AG04450 (cell line): ENCODE measurements at regions not wholly inside any gene's neighbourhood (a gene's known extent, or its start where the extent isn't known, plus 50 kb on each side); places are given as distances from the start of the nearest gene placed in this dataset.

ENCODE experiments used
- CTCF ChIA-PET: fragments of 300-600, 350-600 bp; formaldehyde crosslinking; extraction: SDS; loops from one replicate; lab custom pipeline; 2022; ENCODE audit warnings: antibody characterized with exemption, inconsistent platforms; lab: Charles Lee
- POLR2A ChIA-PET: fragments of 350-600 bp; formaldehyde crosslinking; extraction: SDS; loops from one replicate; lab custom pipeline; 2021; ENCODE audit warnings: antibody characterized with exemption, inconsistent platforms; lab: Yijun Ruan, JAX
- DNase-seq: peaks from one replicate; pipeline ENCODE4 v3.0.0-alpha.2; 2011; ENCODE audit warnings: low read depth, low spot score
- H3K27ac ChIP-seq: one replicate; pipeline ENCODE4 v1.5.1; 2012; ENCODE audit warnings: low read depth, low read length, control low read depth
- H3K27me3 ChIP-seq: one replicate; pipeline ENCODE4 v1.6.0; 2012; ENCODE audit warnings: low read length; ENCODE audit not compliant: control insufficient read depth, insufficient read depth
- H3K4me3 ChIP-seq: 2 replicates; pipeline ENCODE4 v1.5.1; 2011; ENCODE audit warnings: mild to moderate bottlenecking, low read depth, low read length, control low read depth
- H3K9me3 ChIP-seq: 2 replicates; pipeline ENCODE4 v1.5.1; 2012; ENCODE audit warnings: low read length; ENCODE audit not compliant: control insufficient read depth, insufficient read depth
- CTCF ChIP-seq: IDR thresholded peaks from 2 replicates; pipeline ENCODE4 v1.5.1; 2011; ENCODE audit warnings: low read depth, low read length, control low read depth, inconsistent platforms

GRCh38 chr1:104855550-104855949 is 1105.9 kb downstream of the AMY1C start:
- Histone ChIP-seq H3K9me3 (peaks cover 24% of the 10 kb centered on the region), H3K27me3 (no peaks in the 10 kb centered on the region), H3K27ac (no peak overlapping the region), H3K4me3 (no peak overlapping the region)
- DNase-seq: no peak
- no peak for TF ChIP-seq CTCF
- ChIA-PET POLR2A (no interaction called here), CTCF (no interaction called here)

DNA sequence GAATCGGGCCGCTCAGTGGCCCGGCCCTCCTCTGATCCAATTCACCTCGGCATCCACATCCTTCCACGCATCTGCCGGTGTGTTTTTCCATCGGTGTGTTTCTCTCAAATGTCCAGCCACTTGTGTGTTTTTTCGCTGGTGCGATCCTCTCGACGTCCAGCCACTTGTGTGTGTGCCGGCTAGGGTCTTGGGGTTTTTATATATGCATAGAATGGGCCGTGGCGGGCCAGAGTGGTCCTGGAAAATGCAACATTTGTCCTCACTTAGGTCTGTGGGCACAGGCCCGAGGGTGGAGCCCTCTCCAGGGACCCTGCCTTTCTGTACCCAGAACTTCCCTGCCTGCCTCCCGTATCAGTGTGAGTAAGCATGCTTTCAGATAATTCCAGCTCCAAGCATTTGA is 1106.4 kb downstream of the AMY1C start:
- no peak overlapping the region for H3K27ac ChIP-seq
- DNase-seq: no peak
- H3K4me3 ChIP-seq: no peak overlapping the region
- no peaks in the 10 kb centered on the region for H3K27me3 ChIP-seq
- ChIA-PET CTCF (no interaction called here), POLR2A (no interaction called here)
- H3K9me3 ChIP-seq: peaks cover 26% of the 10 kb centered on the region
- no peak for TF ChIP-seq CTCF

GRCh38 chr1:104856518-104856917 is 1106.8 kb downstream of the AMY1C start:
- no peak for TF ChIP-seq CTCF
- POLR2A ChIA-PET: no interaction called here
- H3K9me3 ChIP-seq: peaks cover 28% of the 10 kb centered on the region
- CTCF ChIA-PET: no interaction called here
- no peak for DNase-seq
- H3K27me3 ChIP-seq: no peaks in the 10 kb centered on the region
- no peak overlapping the region for H3K4me3 ChIP-seq
- H3K27ac ChIP-seq: no peak overlapping the region

GRCh38 chr1:104868794-104869193 is 1119.1 kb downstream of the AMY1C start:
- CTCF ChIA-PET: no interaction called here

GRCh38 chr1:104874044-104874443 is 1124.3 kb downstream of the AMY1C start:
- POLR2A ChIA-PET: no interaction called here

More at GRCh38 chr1:104868794-104869193, 1119.1 kb downstream of the AMY1C start:
- DNase-seq: no peak
- Histone ChIP-seq H3K4me3 (no peak overlapping the region), H3K9me3 (no peaks in the 10 kb centered on the region), H3K27ac (no peak overlapping the region), H3K27me3 (no peaks in the 10 kb centered on the region)
- no peak for TF ChIP-seq CTCF
- POLR2A ChIA-PET: no interaction called here

More at GRCh38 chr1:104874044-104874443, 1124.3 kb downstream of the AMY1C start:
- CTCF ChIA-PET: no interaction called here
- no peak for TF ChIP-seq CTCF
- Histone ChIP-seq H3K9me3 (peaks cover 5% of the 10 kb centered on the region; the same call in 1 of the 2 replicates), H3K27me3 (no peaks in the 10 kb centered on the region), H3K4me3 (no peak overlapping the region), H3K27ac (no peak overlapping the region)
- no peak for DNase-seq
